B cell (primary cell): ENCODE measurements at regions not wholly inside any gene's neighbourhood (a gene's known extent, or its start where the extent isn't known, plus 50 kb on each side); places are given as distances from the start of the nearest gene placed in this dataset.
"Not testable (repeated sequence)": the region's sequence is repeated elsewhere in the genome, so short reads cannot be mapped to it uniquely, and the experiment has no call there.

ENCODE experiments used
- ATAC-seq: fragments of 200-7000 bp; cut with Tn5 transposase; one replicate; pipeline ENCODE4 v1.10.0; 2021; ENCODE audit warnings: low read depth, mild to moderate bottlenecking, moderate number of reproducible peaks, moderate library complexity
- CTCF ChIA-PET: fragments of 350-600 bp; sonication (Branson Sonifier 250); formaldehyde crosslinking; loops from one replicate; lab custom pipeline; 2021; ENCODE audit warnings: antibody characterized with exemption, inconsistent platforms; lab: Charles Lee
- POLR2A ChIA-PET: fragments of 350-600 bp; sonication (Branson Sonifier 250); formaldehyde crosslinking; loops from one replicate; lab custom pipeline; 2021; ENCODE audit warnings: antibody characterized with exemption; lab: Charles Lee
- DNase-seq: peaks from one replicate; pipeline ENCODE4 v3.0.0; 2013
- H2AFZ ChIP-seq: 2 replicates; pipeline ENCODE4 v1.6.1; 2012; ENCODE audit warnings: mild to moderate bottlenecking, low read depth, low read length; ENCODE audit not compliant: insufficient read depth, poor library complexity, severe bottlenecking
- H3K27ac ChIP-seq, 2 donors: 1 replicate in 1 of 2; 2 replicates in 1 of 2; pipeline ENCODE4 v1.5.1; 2012 to 2013; ENCODE audit warnings: low read length in 2 of 2, mild to moderate bottlenecking in 2 of 2, moderate library complexity in 1 of 2
- H3K27me3 ChIP-seq, 4 experiments: fragments of 200-600 bp in 1 of 4; sonication (generic) in 1 of 4; replicated peaks in 1 of 4; 1 replicate in 2 of 4; 2 replicates in 2 of 4; pipeline versions ENCODE4 v1.6.1 to v1.7.0; 2013 to 2016; ENCODE audit warnings: low read length in 3 of 4, mild to moderate bottlenecking in 2 of 4, mixed read lengths in 1 of 4, moderate library complexity in 1 of 4; ENCODE audit not compliant: insufficient read depth in 4 of 4, control insufficient read depth in 3 of 4; ENCODE audit errors: control extremely low read depth in 1 of 4
- H3K36me3 ChIP-seq, 2 experiments: replicated peaks in 1 of 2; 1 replicate in 1 of 2; 2 replicates in 1 of 2; pipeline versions ENCODE4 v1.6.1 to v1.7.1; 2013; ENCODE audit warnings: low read length in 1 of 2; ENCODE audit not compliant: insufficient read depth in 2 of 2, control insufficient read depth in 1 of 2; ENCODE audit errors: control extremely low read depth in 1 of 2, extremely low read depth in 1 of 2
- H3K4me1 ChIP-seq, 2 donors: fragments of 200-600 bp in 1 of 2; sonication (generic) in 1 of 2; 1 replicate in 1 of 2; 2 replicates in 1 of 2; pipeline versions ENCODE4 v1.5.1 to v1.6.1; 2013 to 2017; ENCODE audit warnings: low read length in 2 of 2; ENCODE audit not compliant: control insufficient read depth in 2 of 2, insufficient read depth in 2 of 2
- H3K4me2 ChIP-seq: replicated peaks from 2 replicates; pipeline ENCODE3; 2012; ENCODE audit warnings: mild to moderate bottlenecking, low read depth, low read length; ENCODE audit not compliant: poor library complexity, severe bottlenecking
- H3K4me3 ChIP-seq, 5 experiments: fragments of 200-600 bp in 1 of 5; sonication (generic) in 1 of 5; 1 replicate in 3 of 5; 2 replicates in 2 of 5; pipeline versions ENCODE4 v1.5.1 to v1.7.0; 2011 to 2016; ENCODE audit warnings: low read length in 4 of 5, mild to moderate bottlenecking in 4 of 5, low read depth in 2 of 5, control low read depth in 1 of 5, moderate library complexity in 1 of 5; ENCODE audit not compliant: insufficient read depth in 1 of 5; ENCODE audit errors: control extremely low read depth in 1 of 5, extremely low read depth in 1 of 5
- H3K79me2 ChIP-seq: fragments of 200-600 bp; sonication (generic); one replicate; pipeline ENCODE4 v1.6.0; 2016; ENCODE audit warnings: low read length; ENCODE audit not compliant: control insufficient read depth, insufficient read depth
- H3K9ac ChIP-seq: fragments of 200-600 bp; sonication (generic); 2 replicates; pipeline ENCODE4 v1.6.1; 2017; ENCODE audit warnings: mild to moderate bottlenecking, low read length, moderate library complexity
- H3K9me3 ChIP-seq, 3 donors: one replicate each; pipeline versions ENCODE4 v1.6.1 to v1.7.1; 2013; ENCODE audit warnings: low read length in 2 of 3; ENCODE audit not compliant: control insufficient read depth in 2 of 3, insufficient read depth in 1 of 3; ENCODE audit errors: control extremely low read depth in 1 of 3
- H4K20me1 ChIP-seq: 2 replicates; pipeline ENCODE4 v1.6.0; 2012; ENCODE audit warnings: mild to moderate bottlenecking, low read length; ENCODE audit not compliant: insufficient read depth, control insufficient read depth, poor library complexity, severe bottlenecking
- H3K27ac Mint-ChIP-seq: one replicate; pipeline ENCODE4 v1.8.0; 2021; ENCODE audit warnings: mixed read lengths
- H3K27me3 Mint-ChIP-seq: one replicate; pipeline ENCODE4 v1.8.0; 2021; ENCODE audit warnings: mixed read lengths
- H3K4me1 Mint-ChIP-seq: one replicate; pipeline ENCODE4 v1.8.0; 2021; ENCODE audit warnings: mixed read lengths
- H3K4me3 Mint-ChIP-seq: one replicate; pipeline ENCODE4 v1.8.0; 2021; ENCODE audit warnings: mixed read lengths
- H3K9me3 Mint-ChIP-seq: one replicate; pipeline ENCODE4 v1.8.0; 2022; ENCODE audit warnings: mixed read lengths; ENCODE audit not compliant: insufficient read depth
- WGBS: methylation state at CpG from one replicate; pipeline ENCODE4 v1.1.5; 2013; ENCODE audit warnings: missing lambda C conversion rate; ENCODE audit not compliant: insufficient coverage; 5-methylcytosine and 5-hydroxymethylcytosine counted together
- intact Hi-C: fragments of 100-400 bp; cut with micrococcal nuclease; formaldehyde crosslinking; loops from one replicate; pipeline ENCODE4 v1.10.0; 2022
- TF ChIP-seq, protein P1 (sequence below): fragments of 200-600 bp; IDR thresholded peaks from one replicate; pipeline ENCODE4 v1.8.0; 2022; ENCODE audit warnings: antibody characterized with exemption, mild to moderate bottlenecking

DNA sequence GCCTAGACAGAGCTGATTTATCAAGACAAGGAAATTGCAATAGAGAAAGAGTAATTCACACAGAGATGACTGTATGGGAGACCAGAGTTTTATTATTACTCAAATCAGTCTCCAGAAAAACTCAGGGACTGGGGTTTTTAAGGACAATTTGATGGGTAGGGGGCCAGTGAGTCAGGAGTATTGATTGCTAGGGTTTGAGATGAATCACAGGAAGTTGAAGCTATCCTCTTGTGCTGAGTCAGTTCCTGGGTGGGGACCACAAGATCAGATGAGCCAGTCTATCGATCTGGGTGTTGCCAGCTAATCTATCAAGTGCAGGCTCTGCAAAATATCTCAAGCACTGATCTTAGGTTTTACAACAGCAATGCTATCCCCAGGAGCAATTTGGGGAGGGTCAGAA, 87.4 kb upstream of the TGIF2LY start:
- CTCF ChIA-PET, ATAC-seq, H3K9ac ChIP-seq, H4K20me1 ChIP-seq, intact Hi-C loops, H3K27ac Mint-ChIP-seq, H3K4me3 ChIP-seq, DNase-seq, H3K9me3 Mint-ChIP-seq, H3K4me3 Mint-ChIP-seq, H3K36me3 ChIP-seq, H3K4me1 ChIP-seq, H3K9me3 ChIP-seq, H3K27ac ChIP-seq, H3K4me1 Mint-ChIP-seq, H3K27me3 ChIP-seq, H3K27me3 Mint-ChIP-seq, H2AFZ ChIP-seq, H3K4me2 ChIP-seq, H3K79me2 ChIP-seq, POLR2A ChIA-PET: not testable (repeated sequence)
- no CpG with 5 or more reads among the region's 1 CpG for WGBS

DNA sequence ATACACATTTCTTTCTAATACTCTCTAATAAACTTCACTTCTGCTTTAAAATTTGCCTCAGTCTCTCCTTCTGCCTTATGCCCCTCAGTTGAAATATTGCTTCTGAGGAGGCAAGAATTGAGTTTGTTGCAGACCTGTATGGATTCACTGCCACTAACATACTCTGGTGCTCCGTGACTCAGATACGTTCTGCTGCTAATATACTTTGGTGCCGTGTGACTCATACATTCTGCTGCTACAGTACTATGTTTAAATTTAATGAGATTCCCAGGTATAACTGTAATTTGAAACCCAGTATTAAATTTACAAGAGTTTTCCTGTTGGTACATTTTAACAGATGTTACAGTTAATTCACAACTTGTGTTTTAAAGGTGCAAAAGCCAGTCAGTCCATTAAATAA, 84.3 kb upstream of the TGIF2LY start:
- H3K27ac ChIP-seq, DNase-seq, CTCF ChIA-PET, H3K4me3 ChIP-seq, H3K4me2 ChIP-seq, intact Hi-C loops, H3K4me1 ChIP-seq, H3K9me3 ChIP-seq, H3K4me1 Mint-ChIP-seq, H3K27ac Mint-ChIP-seq, ATAC-seq, POLR2A ChIA-PET, H3K27me3 ChIP-seq, H3K79me2 ChIP-seq, H3K36me3 ChIP-seq, H3K4me3 Mint-ChIP-seq, H2AFZ ChIP-seq, H3K9ac ChIP-seq, H4K20me1 ChIP-seq, H3K27me3 Mint-ChIP-seq, H3K9me3 Mint-ChIP-seq: not testable (repeated sequence)
- WGBS: no CpG with 5 or more reads among the region's 3 CpGs

DNA sequence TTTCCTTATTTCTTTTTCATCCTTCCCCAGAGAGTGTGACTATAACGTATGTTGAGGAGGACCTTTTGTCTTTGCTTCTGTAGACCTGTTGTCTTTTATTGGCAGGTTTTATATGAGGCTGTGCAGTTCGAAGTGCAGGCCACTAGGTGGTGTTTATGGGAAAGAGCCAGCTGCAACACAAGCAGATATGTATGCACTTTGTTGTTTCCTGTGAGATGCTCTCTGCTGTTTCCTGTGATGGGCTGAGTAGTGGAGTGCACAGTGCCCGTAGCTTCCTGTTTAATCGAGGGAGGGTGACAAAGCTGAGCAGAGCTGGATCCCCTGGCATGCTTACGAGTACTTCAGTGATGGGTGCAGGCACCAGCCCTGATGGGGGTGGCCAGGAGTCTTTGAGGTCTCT, 51.8 kb upstream of the TGIF2LY start:
- ATAC-seq: not testable (repeated sequence)

More for the DNA sequence above, 51.8 kb upstream of the TGIF2LY start:
- no CpG with 5 or more reads among the region's 5 CpGs for WGBS
- H3K27me3 ChIP-seq, H3K4me3 Mint-ChIP-seq, H3K9me3 Mint-ChIP-seq, H2AFZ ChIP-seq, H3K4me2 ChIP-seq, H3K79me2 ChIP-seq, H3K27ac ChIP-seq, H3K4me1 ChIP-seq, H3K27me3 Mint-ChIP-seq, H4K20me1 ChIP-seq, H3K27ac Mint-ChIP-seq, POLR2A ChIA-PET, intact Hi-C loops, CTCF ChIA-PET, H3K4me3 ChIP-seq, H3K9me3 ChIP-seq, H3K4me1 Mint-ChIP-seq, H3K36me3 ChIP-seq, H3K9ac ChIP-seq: not testable (repeated sequence)
- TF ChIP-seq, protein P1, sequence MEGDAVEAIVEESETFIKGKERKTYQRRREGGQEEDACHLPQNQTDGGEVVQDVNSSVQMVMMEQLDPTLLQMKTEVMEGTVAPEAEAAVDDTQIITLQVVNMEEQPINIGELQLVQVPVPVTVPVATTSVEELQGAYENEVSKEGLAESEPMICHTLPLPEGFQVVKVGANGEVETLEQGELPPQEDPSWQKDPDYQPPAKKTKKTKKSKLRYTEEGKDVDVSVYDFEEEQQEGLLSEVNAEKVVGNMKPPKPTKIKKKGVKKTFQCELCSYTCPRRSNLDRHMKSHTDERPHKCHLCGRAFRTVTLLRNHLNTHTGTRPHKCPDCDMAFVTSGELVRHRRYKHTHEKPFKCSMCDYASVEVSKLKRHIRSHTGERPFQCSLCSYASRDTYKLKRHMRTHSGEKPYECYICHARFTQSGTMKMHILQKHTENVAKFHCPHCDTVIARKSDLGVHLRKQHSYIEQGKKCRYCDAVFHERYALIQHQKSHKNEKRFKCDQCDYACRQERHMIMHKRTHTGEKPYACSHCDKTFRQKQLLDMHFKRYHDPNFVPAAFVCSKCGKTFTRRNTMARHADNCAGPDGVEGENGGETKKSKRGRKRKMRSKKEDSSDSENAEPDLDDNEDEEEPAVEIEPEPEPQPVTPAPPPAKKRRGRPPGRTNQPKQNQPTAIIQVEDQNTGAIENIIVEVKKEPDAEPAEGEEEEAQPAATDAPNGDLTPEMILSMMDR: peak; percentile 12
- peak; percentile 0 for DNase-seq
